ENCODE measurements at regions not wholly inside any gene's neighbourhood (a gene's known extent, or its start where the extent isn't known, plus 50 kb on each side); places are given as distances from the start of the nearest gene placed in this dataset.
A peak's percentile ranks its signal among the peaks of the same experiment; 100 is the strongest.
"Not testable (repeated sequence)": the region's sequence is repeated elsewhere in the genome, so short reads cannot be mapped to it uniquely, and the experiment has no call there.

GRCh38 chr6:72457738-72458137, 164.1 kb upstream of the KCNQ5 start:
- DNase-seq: no peak

- DNase-seq: no peak
Observed at GRCh38 chr6:72458521-72458920, 163.3 kb upstream of the KCNQ5 start.

DNA sequence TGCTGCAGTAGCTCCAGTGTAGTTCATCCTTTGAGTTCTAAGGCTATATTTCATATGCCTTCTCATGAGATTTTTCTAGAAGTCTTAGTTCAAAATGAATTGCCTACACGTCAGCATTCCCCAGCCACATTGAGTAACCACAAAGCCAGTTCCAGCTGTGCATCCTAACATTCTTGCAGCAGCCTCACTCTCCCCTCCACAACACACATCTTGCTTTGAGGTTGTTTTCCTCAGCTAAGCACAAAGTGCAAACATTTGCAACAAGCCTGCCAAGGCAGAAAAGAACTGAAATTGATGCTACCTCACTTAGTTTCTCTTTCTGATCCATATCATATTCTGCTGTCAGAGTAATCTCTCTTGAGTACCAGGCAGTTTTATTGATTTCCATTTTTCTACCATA, 160.7 kb upstream of the KCNQ5 start:
- no peak for DNase-seq

DNA sequence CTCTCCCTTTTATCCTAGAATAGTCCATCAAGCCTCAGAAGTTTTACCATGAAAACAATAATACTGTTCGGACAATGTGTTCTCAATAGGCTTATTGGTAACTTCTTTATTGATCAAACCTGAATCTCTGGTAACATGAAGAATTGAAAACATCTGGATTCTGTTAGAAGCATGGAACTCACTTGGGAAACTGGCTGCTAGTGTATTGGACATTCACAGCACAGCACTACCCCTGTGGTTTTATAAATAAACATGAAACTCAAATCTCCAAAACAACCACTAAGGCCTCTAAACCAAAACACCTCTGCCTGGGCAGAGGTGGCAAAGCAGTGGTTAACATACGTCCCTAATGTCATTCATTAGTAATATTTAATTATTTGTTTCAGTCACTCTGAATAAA, 157.6 kb upstream of the KCNQ5 start:
- no peak for DNase-seq

- peak; percentile 14 for DNase-seq
Observed at GRCh38 chr6:72464791-72465691, 156.8 kb upstream of the KCNQ5 start.

- DNase-seq: no peak
Observed at GRCh38 chr6:72466471-72466870, 155.4 kb upstream of the KCNQ5 start.

GRCh38 chr6:72466971-72467566, 154.8 kb upstream of the KCNQ5 start:
- no peak for DNase-seq

DNA sequence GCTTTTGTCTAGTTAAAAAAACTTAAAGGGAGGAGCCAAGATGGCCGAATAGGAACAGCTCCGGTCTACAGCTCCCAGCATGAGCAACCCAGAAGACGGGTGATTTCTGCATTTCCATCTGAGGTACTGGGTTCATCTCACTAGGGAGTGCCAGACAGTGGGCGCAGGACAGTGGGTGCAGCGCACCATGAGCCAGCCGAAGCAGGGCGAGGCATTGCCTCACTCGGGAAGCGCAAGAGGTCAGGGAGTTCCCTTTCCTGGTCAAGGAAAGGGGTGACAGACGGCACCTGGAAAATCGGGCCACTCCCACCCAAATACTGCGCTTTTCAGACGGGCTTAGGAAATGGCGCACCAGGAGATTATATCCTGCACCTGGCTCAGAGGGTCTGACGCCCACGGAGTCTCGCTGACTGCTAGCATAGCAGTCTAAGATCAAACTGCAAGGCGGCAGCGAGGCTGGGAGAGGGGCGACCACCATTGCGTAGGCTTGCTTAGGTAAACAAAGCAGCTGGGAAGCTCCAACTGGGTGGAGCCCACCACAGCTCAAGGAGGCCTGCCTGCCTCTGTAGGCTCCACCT, 152.4 kb upstream of the KCNQ5 start:
- not testable (repeated sequence) for DNase-seq

DNA sequence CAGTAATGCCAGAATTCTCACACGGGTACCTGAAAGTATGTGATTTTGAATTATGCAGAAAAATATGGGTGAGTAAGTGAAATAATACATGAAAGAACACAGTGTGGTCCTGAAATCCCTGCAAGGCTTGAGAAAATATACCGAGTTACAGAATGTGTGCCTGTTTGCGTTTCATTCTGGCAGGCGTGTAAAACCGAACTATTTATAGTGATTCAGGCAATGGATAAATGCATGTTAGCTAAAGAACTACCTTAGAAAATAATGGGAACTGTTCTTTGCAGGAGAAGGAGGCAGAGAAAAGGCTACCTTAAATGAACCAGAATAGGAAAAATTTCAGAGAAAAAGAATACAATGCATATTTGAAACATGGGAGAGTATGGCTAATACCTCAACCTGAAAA, 145.8 kb upstream of the KCNQ5 start:
- no peak for DNase-seq

DNA sequence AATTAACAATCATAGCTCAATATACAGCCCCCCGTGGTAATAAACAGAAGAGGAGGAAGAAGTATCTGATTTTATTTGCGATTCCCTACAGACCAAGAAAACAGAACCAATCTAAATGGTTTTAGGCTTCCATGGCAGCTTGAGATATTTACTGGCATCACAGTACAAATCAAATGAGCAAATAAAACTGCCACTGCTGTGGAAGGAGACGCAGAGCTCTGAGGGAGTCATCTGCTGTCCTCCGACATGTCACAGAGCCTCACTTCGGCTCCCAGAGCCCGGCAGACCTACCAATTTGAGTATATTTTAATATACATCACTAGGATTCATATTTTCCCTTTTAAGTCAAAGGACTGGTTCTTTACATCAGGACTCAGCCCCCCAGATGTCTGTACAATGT, 145.2 kb upstream of the KCNQ5 start:
- no peak for DNase-seq

DNA sequence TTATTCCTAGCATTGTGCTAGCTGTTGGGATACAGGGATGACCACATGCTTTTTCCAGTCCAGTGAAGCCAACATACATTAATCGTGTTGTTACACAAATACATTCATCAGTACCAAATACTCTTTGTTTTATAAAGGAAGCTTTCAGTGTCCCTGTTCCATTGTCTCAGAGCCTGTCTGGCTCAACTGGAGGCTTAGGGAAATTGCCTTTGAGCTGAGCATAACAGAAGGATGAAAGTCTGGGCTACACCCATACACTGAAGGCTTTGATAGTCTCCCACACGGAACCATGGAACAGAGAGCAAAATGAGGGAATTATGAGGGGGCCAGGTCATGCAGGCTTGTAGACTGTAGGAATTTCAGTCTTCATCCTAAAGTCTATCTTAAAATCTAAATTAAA, 126.4 kb upstream of the KCNQ5 start:
- DNase-seq: no peak

- no peak for DNase-seq
Observed at GRCh38 chr6:72497186-72497585, 124.7 kb upstream of the KCNQ5 start.

DNA sequence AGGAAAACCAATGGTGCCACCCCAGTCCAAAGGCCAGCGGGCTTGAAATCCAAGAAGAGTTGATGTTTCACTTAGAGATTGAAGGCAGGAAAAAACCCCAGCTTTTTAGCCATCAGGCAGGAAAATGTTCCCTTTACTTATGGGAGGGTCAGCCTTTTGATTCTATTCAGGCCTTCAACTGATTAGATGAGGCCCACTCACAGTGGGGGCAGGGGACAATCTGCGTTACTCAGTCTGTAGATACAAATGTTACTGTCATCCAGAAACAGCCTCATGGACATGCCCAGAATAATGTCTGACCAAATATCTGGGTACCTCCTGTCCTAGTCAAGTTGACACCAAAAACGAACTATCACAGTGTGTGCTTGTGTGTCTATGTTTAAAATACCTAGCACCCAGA, 121.2 kb upstream of the KCNQ5 start:
- DNase-seq: no peak

- DNase-seq: no peak
Observed at GRCh38 chr6:72504406-72504805, 117.5 kb upstream of the KCNQ5 start.

- no peak for DNase-seq
Observed at GRCh38 chr6:72505446-72505845, 116.4 kb upstream of the KCNQ5 start.

DNA sequence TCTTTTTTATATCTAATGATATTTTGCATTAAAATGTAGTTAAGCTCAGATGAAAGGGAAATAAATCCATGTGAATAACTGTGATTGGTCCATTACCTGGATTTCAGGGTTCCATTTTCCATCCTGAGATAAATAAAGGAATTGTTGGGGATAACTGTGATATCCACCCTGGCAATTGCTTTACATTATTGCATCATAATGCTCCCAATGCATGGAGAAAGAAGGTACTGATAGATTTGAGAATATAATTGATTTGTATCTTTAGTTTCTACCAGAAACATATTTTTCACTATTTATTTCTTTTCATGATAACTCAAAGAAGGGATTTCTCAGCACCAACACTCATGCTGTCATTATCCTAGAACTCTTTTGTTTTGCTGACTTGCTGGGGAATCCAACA, 102.0 kb upstream of the KCNQ5 start:
- DNase-seq: no peak

- DNase-seq: no peak
Observed at GRCh38 chr6:72521684-72522083, 100.2 kb upstream of the KCNQ5 start.

DNA sequence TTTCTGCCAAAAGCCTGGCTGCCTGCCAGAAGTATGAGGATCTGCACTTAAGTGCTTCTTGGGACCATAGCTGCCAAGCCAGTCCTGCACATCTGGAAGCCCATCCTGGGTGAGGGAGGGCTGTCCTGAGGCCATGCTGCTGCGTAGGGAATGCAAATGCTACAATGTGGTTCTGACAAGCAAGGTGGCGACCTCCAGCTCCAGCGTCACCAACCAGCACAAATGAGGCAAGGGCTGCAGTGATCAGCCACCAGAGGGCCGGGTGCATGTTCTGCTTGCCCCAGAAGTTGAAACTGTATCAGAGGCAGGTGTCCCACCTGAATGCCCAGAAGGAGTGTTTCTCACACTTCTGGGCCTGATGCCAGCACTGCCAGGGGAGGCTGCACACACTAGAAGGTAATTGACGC, 99.1 kb upstream of the KCNQ5 start:
- DNase-seq: no peak

DNA sequence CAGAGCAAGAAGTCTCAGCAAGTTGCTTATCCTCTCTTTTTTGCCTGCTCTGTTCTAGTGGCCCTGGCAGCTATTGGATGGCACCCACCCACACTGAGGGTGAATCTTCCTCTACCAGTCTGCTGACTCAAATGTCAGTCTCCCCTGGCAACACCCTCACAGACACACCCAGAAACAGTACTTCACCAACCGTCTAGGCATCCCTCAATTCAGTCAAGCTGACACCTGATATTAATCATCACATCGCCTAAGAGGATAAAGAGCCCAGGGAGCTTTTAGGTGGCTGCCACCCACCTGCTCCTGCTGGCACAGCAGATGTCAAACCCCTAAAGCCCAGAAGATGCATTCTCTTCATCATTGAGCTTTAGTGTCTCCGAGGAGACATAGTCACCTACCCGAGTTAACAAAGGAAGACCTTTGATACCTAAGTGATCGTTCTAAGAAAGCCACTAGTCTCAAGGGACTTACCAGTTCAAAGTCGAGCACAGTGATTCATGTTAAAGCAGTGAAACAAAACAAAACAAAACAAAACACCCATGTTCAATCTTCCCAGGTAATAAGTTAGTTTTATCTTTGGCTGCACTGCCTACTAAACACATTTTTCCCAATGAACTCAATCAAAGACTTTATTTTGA, 97.7 kb upstream of the KCNQ5 start:
- peak; percentile 2 for DNase-seq

DNA sequence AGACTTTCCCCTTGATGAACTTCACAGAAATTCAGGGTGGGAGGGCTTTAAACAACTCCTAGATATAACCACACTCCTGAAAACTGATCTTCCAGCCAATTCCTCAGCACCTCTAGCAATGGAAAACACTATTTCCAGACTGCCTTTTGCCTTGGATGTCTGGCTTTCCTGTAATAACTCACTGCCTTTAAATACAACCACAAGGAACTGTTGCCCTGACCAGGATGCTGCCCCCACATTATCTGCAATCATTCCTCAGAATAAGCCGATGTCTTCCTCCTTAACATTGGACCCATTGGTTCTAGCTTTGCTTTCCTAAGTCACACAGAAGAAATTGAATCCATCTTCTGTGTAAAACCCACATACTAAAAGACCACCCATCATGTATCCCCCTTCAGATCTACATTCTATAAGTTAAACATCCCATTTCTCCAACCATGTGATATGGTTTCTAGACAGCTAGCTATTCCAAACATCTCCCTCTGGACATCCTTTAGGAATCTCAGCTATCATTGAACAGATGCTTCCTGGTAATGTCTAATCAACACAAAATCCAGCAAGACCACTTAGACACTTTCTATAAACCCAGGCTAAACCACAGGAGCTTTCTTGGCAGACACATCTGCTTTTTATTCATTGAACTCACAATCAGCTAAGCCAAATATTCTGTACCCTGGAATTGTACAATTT, 95.9 kb upstream of the KCNQ5 start:
- no peak for DNase-seq

DNA sequence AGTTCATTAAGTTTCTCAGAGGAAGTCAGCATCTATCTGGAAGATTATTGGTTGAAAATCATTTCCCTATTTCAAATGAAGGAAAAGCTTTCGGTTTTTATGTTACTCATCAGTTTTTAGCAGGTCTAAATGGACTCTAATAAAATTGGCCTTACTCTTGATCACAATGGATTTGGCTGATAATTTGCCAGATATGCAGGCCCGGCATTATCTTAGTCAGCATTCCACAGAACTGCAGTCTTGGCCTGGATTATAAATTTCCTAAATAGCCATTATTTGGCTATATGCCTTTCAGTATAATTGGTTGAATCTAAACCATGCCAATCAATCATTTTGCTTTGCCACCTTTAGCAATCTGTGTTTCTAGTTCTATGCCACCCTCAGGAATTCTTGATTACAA, 91.7 kb upstream of the KCNQ5 start:
- DNase-seq: no peak

GRCh38 chr6:72530750-72531149, 91.1 kb upstream of the KCNQ5 start:
- no peak for DNase-seq

GRCh38 chr6:72533606-72534005, 88.3 kb upstream of the KCNQ5 start:
- no peak for DNase-seq

All from occipital lobe (tissue), 1 donor.